Right atrium auricular region (tissue), 2 donors: ENCODE measurements at regions not wholly inside any gene's neighbourhood (a gene's known extent, or its start where the extent isn't known, plus 50 kb on each side); places are given as distances from the start of the nearest gene placed in this dataset.

Experiments used
- DNase-seq: peaks from one replicate; pipeline ENCODE4 v3.0.0-alpha.2; 2019; ENCODE audit warnings: low spot score
- H3K27ac ChIP-seq, 2 donors: fragments of 200-600 bp; sonication (generic); 1 replicate in 1 of 2; 2 replicates in 1 of 2; pipeline ENCODE4 v1.5.1; 2016 to 2019
- H3K27me3 ChIP-seq, 2 donors: fragments of 200-600 bp; sonication (generic); one replicate each; pipeline versions ENCODE4 v1.5.1 to v1.6.0; 2017 to 2019
- H3K36me3 ChIP-seq: fragments of 200-600 bp; sonication (generic); one replicate; pipeline ENCODE4 v1.5.1; 2016
- H3K4me1 ChIP-seq, 2 donors: fragments of 200-600 bp; sonication (generic); one replicate each; pipeline versions ENCODE4 v1.5.1 to v1.6.0; 2017 to 2019
- H3K4me3 ChIP-seq, 2 donors: fragments of 200-600 bp; sonication (generic); 1 replicate in 1 of 2; 2 replicates in 1 of 2; pipeline ENCODE4 v1.5.1; 2017 to 2019; ENCODE audit warnings: mild to moderate bottlenecking in 1 of 2, moderate library complexity in 1 of 2
- H3K9me3 ChIP-seq, 2 donors: fragments of 200-600 bp; sonication (generic); one replicate each; pipeline ENCODE4 v1.5.1; 2019
- TF ChIP-seq, protein P1 (sequence below), 2 donors: fragments of 200-600 bp; sonication (generic); IDR thresholded peaks; one replicate each; pipeline ENCODE4 v1.5.1; 2019; ENCODE audit warnings: antibody characterized with exemption in 2 of 2

DNA sequence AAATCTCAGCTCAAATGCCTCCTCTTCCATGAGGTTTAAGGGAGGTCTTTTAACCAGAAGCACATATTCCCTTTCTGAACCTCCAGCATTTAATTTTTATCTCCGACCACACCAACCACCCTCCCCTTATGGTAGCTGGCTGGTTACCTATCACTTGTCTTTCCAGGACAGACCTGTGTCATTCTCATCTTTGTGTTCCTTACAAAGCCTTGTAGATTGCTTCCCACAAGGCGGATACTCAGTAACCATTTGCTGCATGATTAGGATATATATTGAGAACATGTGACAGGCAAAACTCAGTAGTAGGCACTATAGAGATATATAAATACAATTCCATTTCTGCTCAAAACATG is 119.5 kb downstream of the RPL22L1 start:
- Histone ChIP-seq H3K36me3 (no peaks in the 10 kb centered on the region), H3K4me1 (peaks cover 0 to 11% of the 10 kb centered on the region in 2 donors), H3K27me3 (no peaks in the 10 kb centered on the region), H3K4me3 (no peak overlapping the region), H3K27ac (no peak overlapping the region), H3K9me3 (no peaks in the 10 kb centered on the region)
- TF ChIP-seq, protein P1, sequence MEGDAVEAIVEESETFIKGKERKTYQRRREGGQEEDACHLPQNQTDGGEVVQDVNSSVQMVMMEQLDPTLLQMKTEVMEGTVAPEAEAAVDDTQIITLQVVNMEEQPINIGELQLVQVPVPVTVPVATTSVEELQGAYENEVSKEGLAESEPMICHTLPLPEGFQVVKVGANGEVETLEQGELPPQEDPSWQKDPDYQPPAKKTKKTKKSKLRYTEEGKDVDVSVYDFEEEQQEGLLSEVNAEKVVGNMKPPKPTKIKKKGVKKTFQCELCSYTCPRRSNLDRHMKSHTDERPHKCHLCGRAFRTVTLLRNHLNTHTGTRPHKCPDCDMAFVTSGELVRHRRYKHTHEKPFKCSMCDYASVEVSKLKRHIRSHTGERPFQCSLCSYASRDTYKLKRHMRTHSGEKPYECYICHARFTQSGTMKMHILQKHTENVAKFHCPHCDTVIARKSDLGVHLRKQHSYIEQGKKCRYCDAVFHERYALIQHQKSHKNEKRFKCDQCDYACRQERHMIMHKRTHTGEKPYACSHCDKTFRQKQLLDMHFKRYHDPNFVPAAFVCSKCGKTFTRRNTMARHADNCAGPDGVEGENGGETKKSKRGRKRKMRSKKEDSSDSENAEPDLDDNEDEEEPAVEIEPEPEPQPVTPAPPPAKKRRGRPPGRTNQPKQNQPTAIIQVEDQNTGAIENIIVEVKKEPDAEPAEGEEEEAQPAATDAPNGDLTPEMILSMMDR (IDR thresholded peaks at IDR 0.05): no peak
- no peak for DNase-seq

GRCh38 chr3:170749765-170750477 is 120.1 kb downstream of the RPL22L1 start:
- Histone ChIP-seq H3K36me3 (no peaks in the 10 kb centered on the region), H3K9me3 (no peaks in the 10 kb centered on the region), H3K27ac (no peak overlapping the region), H3K4me3 (no peak overlapping the region), H3K27me3 (no peaks in the 10 kb centered on the region), H3K4me1 (peaks cover 0 to 11% of the 10 kb centered on the region in 2 donors)
- TF ChIP-seq, protein P1 (IDR thresholded peaks at IDR 0.05): no peak
- no peak for DNase-seq

DNA sequence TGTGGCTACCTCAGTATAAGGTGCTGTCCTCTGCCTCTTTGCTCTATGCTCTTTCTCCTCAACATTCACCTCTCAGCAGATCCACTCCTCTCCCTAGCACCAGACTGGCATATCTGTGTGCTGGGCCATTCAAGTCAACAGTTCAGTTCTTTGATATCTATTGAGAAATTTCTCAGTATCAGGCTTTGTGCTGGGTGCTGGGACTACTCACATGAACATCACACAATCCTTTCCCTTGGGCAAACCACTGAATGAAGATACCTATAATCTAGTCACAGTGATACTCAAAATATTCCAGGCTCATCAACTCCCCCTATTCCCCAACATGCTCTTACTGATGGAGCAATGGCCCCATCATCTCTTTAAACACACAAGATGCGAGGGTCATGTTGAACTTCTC is 120.8 kb downstream of the RPL22L1 start:
- H3K4me1 ChIP-seq: peaks cover 0 to 11% of the 10 kb centered on the region in 2 donors
- H3K27me3 ChIP-seq: no peaks in the 10 kb centered on the region
- DNase-seq: no peak
- H3K36me3 ChIP-seq: no peaks in the 10 kb centered on the region
- H3K27ac ChIP-seq: no peak overlapping the region
- no peak overlapping the region for H3K4me3 ChIP-seq
- TF ChIP-seq, protein P1 (IDR thresholded peaks at IDR 0.05): no peak
- no peaks in the 10 kb centered on the region for H3K9me3 ChIP-seq

GRCh38 chr3:170746175-170746942 is 123.6 kb downstream of the RPL22L1 start:
- H3K4me3 ChIP-seq: no peak overlapping the region
- H3K4me1 ChIP-seq: peaks cover 0 to 7% of the 10 kb centered on the region in 2 donors
- no peaks in the 10 kb centered on the region for H3K9me3 ChIP-seq
- H3K36me3 ChIP-seq: no peaks in the 10 kb centered on the region
- TF ChIP-seq, protein P1 (IDR thresholded peaks at IDR 0.05): no peak
- no peak for DNase-seq
- no peak overlapping the region for H3K27ac ChIP-seq
- no peaks in the 10 kb centered on the region for H3K27me3 ChIP-seq

DNA sequence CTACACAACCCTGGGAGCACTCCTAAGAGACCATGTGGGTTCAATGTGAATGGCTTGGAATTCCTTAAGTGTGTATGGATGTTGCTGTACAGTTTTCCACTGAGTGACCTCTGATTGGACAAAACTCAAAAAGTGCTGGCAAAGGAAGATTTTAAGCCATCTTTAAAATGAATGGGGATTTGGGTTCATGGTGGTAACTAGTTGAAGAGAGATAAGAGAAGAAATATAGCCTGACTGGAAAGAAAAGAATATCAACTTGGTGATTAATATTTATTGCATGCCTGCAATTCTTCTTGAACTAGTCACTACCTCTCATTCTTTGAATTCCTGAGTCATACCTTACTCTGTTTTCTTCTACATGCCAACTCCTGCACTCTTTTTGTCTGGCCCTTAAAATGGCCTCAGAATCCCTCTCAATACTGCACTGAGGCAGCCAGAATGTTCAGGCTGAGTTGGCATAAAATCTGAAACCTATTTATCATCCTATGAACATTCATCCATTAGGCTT is 124.7 kb downstream of the RPL22L1 start:
- Histone ChIP-seq H3K27me3 (no peaks in the 10 kb centered on the region), H3K4me1 (peaks cover 0 to 10% of the 10 kb centered on the region in 2 donors), H3K27ac (no peak overlapping the region), H3K9me3 (no peaks in the 10 kb centered on the region), H3K4me3 (no peak overlapping the region), H3K36me3 (no peaks in the 10 kb centered on the region)
- TF ChIP-seq, protein P1 (IDR thresholded peaks at IDR 0.05): no peak
- DNase-seq: no peak
